Right lobe of liver (tissue), 6 donors: ENCODE measurements at regions not wholly inside any gene's neighbourhood (a gene's known extent, or its start where the extent isn't known, plus 50 kb on each side); places are given as distances from the start of the nearest gene placed in this dataset.

Experiments
- ATAC-seq, 4 donors: fragments of 200-7000 bp; cut with Tn5 transposase; one replicate each; pipeline ENCODE4 v1.9.1; 2020; ENCODE audit warnings: mild to moderate bottlenecking in 4 of 4, moderate library complexity in 4 of 4
- DNase-seq, 3 donors: peaks; one replicate each; pipeline ENCODE4 v3.0.0-alpha.2; 2020
- H3K27ac ChIP-seq, 3 donors: fragments of 200-600 bp; one replicate each; pipeline ENCODE4 v1.8.0; 2022
- H3K27me3 ChIP-seq, 2 donors: fragments of 200-600 bp; one replicate each; pipeline ENCODE4 v1.8.0; 2022
- H3K36me3 ChIP-seq, 4 donors: fragments of 200-600 bp; sonication (generic) in 1 of 4; one replicate each; pipeline versions ENCODE4 v1.5.1 to v1.8.0; 2017 to 2022; ENCODE audit warnings: control low read depth in 1 of 4
- H3K4me1 ChIP-seq, 4 donors: fragments of 200-600 bp; sonication (generic) in 1 of 4; one replicate each; pipeline versions ENCODE4 v1.5.1 to v1.8.0; 2017 to 2022; ENCODE audit warnings: control low read depth in 1 of 4
- H3K4me3 ChIP-seq, 3 donors: fragments of 200-600 bp; one replicate each; pipeline ENCODE4 v1.8.0; 2022
- H3K9me3 ChIP-seq, 4 donors: fragments of 200-600 bp; sonication (generic) in 1 of 4; one replicate each; pipeline versions ENCODE4 v1.5.1 to v1.8.0; 2017 to 2022; ENCODE audit warnings: control low read depth in 1 of 4
- CTCF ChIP-seq, 4 donors: fragments of 200-600 bp in 3 of 4; fragments of 450-650 bp in 1 of 4; IDR thresholded peaks; one replicate each; pipeline versions ENCODE4 v1.5.1 to v1.8.0; 2016 to 2022; ENCODE audit warnings: antibody characterized with exemption in 4 of 4, mild to moderate bottlenecking in 2 of 4
- POLR2A ChIP-seq: fragments of 450-650 bp; IDR thresholded peaks from one replicate; pipeline ENCODE4 v1.6.1; 2017; ENCODE audit warnings: antibody characterized with exemption, mild to moderate bottlenecking
- WGBS: methylation state at CpG from one replicate; pipeline ENCODE4 v1.1.6; 2018; ENCODE audit warnings: low coverage, low lambda C conversion rate; ENCODE audit not compliant: insufficient coverage; ENCODE audit errors: missing lambda C conversion rate; 5-methylcytosine and 5-hydroxymethylcytosine counted together
- intact Hi-C, 2 donors: fragments of 100-400 bp; cut with DNase I; formaldehyde crosslinking; loops; one replicate each; pipeline versions ENCODE4 v1.11.2 to v1.14.1; 2022
- donor health status: DM: no; HTN: yes; CAD: no.
- donor health status: DM: no; HTN: no; CAD: no.
- donor health status: DM: no; HTN: no; CAD: no.
- donor health status: DM: no; HTN: yes; CAD: no.
- donor health status: DM: no; HTN: yes; CAD: no.

- TF ChIP-seq POLR2A (no peak), CTCF (IDR thresholded peaks at IDR 0.05) (no peak)
- DNase-seq (no peak), ATAC-seq (no peak)
- Histone ChIP-seq H3K4me3 (no peak overlapping the region), H3K36me3 (no peaks in the 10 kb centered on the region), H3K4me1 (no peaks in the 10 kb centered on the region), H3K9me3 (no peaks in the 10 kb centered on the region), H3K27me3 (no peaks in the 10 kb centered on the region), H3K27ac (no peak overlapping the region)
- WGBS, result 31% methylated on average over 8 of the region's 8 CpGs
- intact Hi-C loops, result no loop called here
Measured at GRCh38 chr6:19327661-19328060, 509.5 kb upstream of the ID4 start.

GRCh38 chr6:19329078-19329477 lies 508.1 kb upstream of the ID4 start:
- H3K36me3 ChIP-seq, result no peaks in the 10 kb centered on the region
- H3K4me1 ChIP-seq, result no peaks in the 10 kb centered on the region
- intact Hi-C loops, result no loop called here
- H3K4me3 ChIP-seq, result no peak overlapping the region
- no peak overlapping the region for H3K27ac ChIP-seq
- H3K27me3 ChIP-seq, result no peaks in the 10 kb centered on the region
- TF ChIP-seq POLR2A (no peak), CTCF (IDR thresholded peaks at IDR 0.05) (no peak)
- ATAC-seq (no peak), DNase-seq (no peak)
- no peaks in the 10 kb centered on the region for H3K9me3 ChIP-seq
- 49% methylated on average over 4 of the region's 4 CpGs for WGBS

GRCh38 chr6:19331089-19331488 lies 506.1 kb upstream of the ID4 start:
- H3K27me3 ChIP-seq, result no peaks in the 10 kb centered on the region
- H3K4me3 ChIP-seq, result no peak overlapping the region
- H3K9me3 ChIP-seq, result no peaks in the 10 kb centered on the region
- intact Hi-C loops, result no loop called here
- H3K27ac ChIP-seq, result no peak overlapping the region
- TF ChIP-seq CTCF (IDR thresholded peaks at IDR 0.05), result no peak
- no peak for TF ChIP-seq POLR2A
- ATAC-seq, result no peak
- WGBS, result 35% methylated on average over 3 of the region's 3 CpGs
- H3K36me3 ChIP-seq, result no peaks in the 10 kb centered on the region
- no peaks in the 10 kb centered on the region for H3K4me1 ChIP-seq
- DNase-seq, result no peak

- H3K27me3 ChIP-seq, result no peaks in the 10 kb centered on the region
- intact Hi-C loops, result no loop called here
- WGBS, result 69% methylated on average over 7 of the region's 7 CpGs
- no peak overlapping the region for H3K27ac ChIP-seq
- H3K4me1 ChIP-seq, result no peaks in the 10 kb centered on the region
- H3K4me3 ChIP-seq, result no peak overlapping the region
- DNase-seq (no peak), ATAC-seq (no peak)
- no peaks in the 10 kb centered on the region for H3K36me3 ChIP-seq
- TF ChIP-seq CTCF (IDR thresholded peaks at IDR 0.05) (no peak), POLR2A (no peak)
- H3K9me3 ChIP-seq, result no peaks in the 10 kb centered on the region
Measured at GRCh38 chr6:19332806-19333460, 504.2 kb upstream of the ID4 start.

GRCh38 chr6:19333936-19334335 lies 503.2 kb upstream of the ID4 start:
- 42% methylated on average over 3 of the region's 3 CpGs for WGBS
- H3K36me3 ChIP-seq, result no peaks in the 10 kb centered on the region
- H3K4me3 ChIP-seq, result no peak overlapping the region
- H3K4me1 ChIP-seq, result no peaks in the 10 kb centered on the region
- TF ChIP-seq POLR2A (no peak), CTCF (IDR thresholded peaks at IDR 0.05) (no peak)
- no peaks in the 10 kb centered on the region for H3K27me3 ChIP-seq
- H3K27ac ChIP-seq, result no peak overlapping the region
- DNase-seq (no peak), ATAC-seq (no peak)
- H3K9me3 ChIP-seq, result no peaks in the 10 kb centered on the region
- intact Hi-C loops, result no loop called here
